Neural progenitor cell (in vitro differentiated cells): ENCODE measurements at regions not wholly inside any gene's neighbourhood (a gene's known extent, or its start where the extent isn't known, plus 50 kb on each side); places are given as distances from the start of the nearest gene placed in this dataset.

Experiments
- DNase-seq: peaks from one replicate; pipeline ENCODE4 v3.0.0-alpha.2; 2016; ENCODE audit warnings: low spot score
- H2AFZ ChIP-seq: fragments of 200-600 bp; sonication (generic); replicated peaks from 2 replicates; pipeline ENCODE4 v1.6.1; 2016; ENCODE audit warnings: antibody characterized with exemption
- H3F3A ChIP-seq: fragments of 200-600 bp; sonication (generic); 2 replicates; pipeline ENCODE4 v1.6.1; 2016; ENCODE audit warnings: antibody characterized with exemption, low read depth
- H3K27ac ChIP-seq: fragments of 200-600 bp; sonication (generic); 2 replicates; pipeline ENCODE4 v1.5.1; 2016; ENCODE audit warnings: mild to moderate bottlenecking
- H3K27me3 ChIP-seq: fragments of 200-600 bp; sonication (generic); 2 replicates; pipeline ENCODE4 v1.6.1; 2016; ENCODE audit warnings: mild to moderate bottlenecking, moderate library complexity
- H3K36me3 ChIP-seq: fragments of 200-600 bp; sonication (generic); 2 replicates; pipeline ENCODE4 v1.5.1; 2016
- H3K4me1 ChIP-seq: fragments of 200-600 bp; sonication (generic); 2 replicates; pipeline ENCODE4 v1.6.1; 2016; ENCODE audit warnings: mixed run types
- H3K4me2 ChIP-seq: fragments of 200-600 bp; sonication (generic); 2 replicates; pipeline ENCODE4 v1.6.1; 2016
- H3K4me3 ChIP-seq: fragments of 200-600 bp; sonication (generic); 2 replicates; pipeline ENCODE4 v1.5.1; 2016
- H3K79me2 ChIP-seq: fragments of 200-600 bp; sonication (generic); 2 replicates; pipeline ENCODE4 v1.6.1; 2016; ENCODE audit warnings: low read depth
- H3K9ac ChIP-seq: fragments of 200-600 bp; sonication (generic); 2 replicates; pipeline ENCODE4 v1.6.1; 2016
- H3K9me3 ChIP-seq: fragments of 200-600 bp; sonication (generic); 2 replicates; pipeline ENCODE4 v1.5.1; 2016; ENCODE audit warnings: low read depth
- H4K20me1 ChIP-seq: fragments of 200-600 bp; sonication (generic); 2 replicates; pipeline ENCODE4 v1.6.1; 2016; ENCODE audit warnings: low read depth
- H3K27ac Mint-ChIP-seq: 3 replicates; pipeline ENCODE4 v1.8.0; 2021; ENCODE audit warnings: mixed read lengths
- H3K27me3 Mint-ChIP-seq: 2 replicates; pipeline ENCODE4 v1.8.0; 2022; ENCODE audit warnings: low read depth, mild to moderate bottlenecking, inconsistent platforms, moderate library complexity, mixed read lengths; ENCODE audit not compliant: insufficient read depth
- H3K36me3 Mint-ChIP-seq: 3 replicates; pipeline ENCODE4 v1.8.0; 2021; ENCODE audit warnings: mixed read lengths
- H3K4me1 Mint-ChIP-seq: 3 replicates; pipeline ENCODE4 v1.8.0; 2021; ENCODE audit warnings: mixed read lengths
- H3K4me3 Mint-ChIP-seq: 3 replicates; pipeline ENCODE4 v1.8.0; 2021; ENCODE audit warnings: mild to moderate bottlenecking, moderate library complexity, mixed read lengths
- H3K9me3 Mint-ChIP-seq: 3 replicates; pipeline ENCODE4 v1.8.0; 2020; ENCODE audit warnings: mixed read lengths
- CTCF ChIP-seq: fragments of 200-600 bp; sonication (generic); IDR thresholded peaks from 2 replicates; pipeline ENCODE4 v1.5.1; 2017; ENCODE audit warnings: antibody characterized with exemption, mild to moderate bottlenecking
- EZH2 ChIP-seq: fragments of 200-600 bp; sonication (generic); IDR thresholded peaks from 2 replicates; pipeline ENCODE4 v1.6.1; 2017; ENCODE audit warnings: antibody characterized with exemption, mild to moderate bottlenecking, moderate library complexity
- EZH2phosphoT487 ChIP-seq: fragments of 200-600 bp; sonication (generic); IDR thresholded peaks from 2 replicates; pipeline ENCODE4 v1.6.1; 2017; ENCODE audit warnings: antibody characterized with exemption

- Mint-ChIP-seq H3K27me3 (peaks cover 4% of the 10 kb centered on the region), H3K36me3 (no peaks in the 10 kb centered on the region), H3K4me1 (no peaks in the 10 kb centered on the region), H3K4me3 (no peak overlapping the region), H3K27ac (no peak overlapping the region), H3K9me3 (no peaks in the 10 kb centered on the region)
- H3K4me1 ChIP-seq: no peaks in the 10 kb centered on the region
- no peak for DNase-seq
- no peak overlapping the region for H3K9ac ChIP-seq
- H3K36me3 ChIP-seq: no peaks in the 10 kb centered on the region
- H4K20me1 ChIP-seq: no peaks in the 10 kb centered on the region
- no peak overlapping the region for H3K27ac ChIP-seq
- no peaks in the 10 kb centered on the region for H3K27me3 ChIP-seq
- H3K4me2 ChIP-seq: no peak overlapping the region
- no peak for TF ChIP-seq CTCF
- no peak for TF ChIP-seq EZH2phosphoT487
- no peak for TF ChIP-seq EZH2
- no peak overlapping the region for H2AFZ ChIP-seq
- no peak overlapping the region for H3K4me3 ChIP-seq
- H3K9me3 ChIP-seq: no peaks in the 10 kb centered on the region
- H3K79me2 ChIP-seq: no peaks in the 10 kb centered on the region
- H3F3A ChIP-seq: no peaks in the 10 kb centered on the region
Measured at GRCh38 chr16:64845071-64845470, 276.8 kb downstream of the CDH11 start.

GRCh38 chr16:64841482-64841881, 280.4 kb downstream of the CDH11 start:
- Mint-ChIP-seq H3K36me3 (no peaks in the 10 kb centered on the region), H3K4me3 (no peak overlapping the region), H3K27ac (no peak overlapping the region), H3K9me3 (no peaks in the 10 kb centered on the region), H3K4me1 (no peaks in the 10 kb centered on the region), H3K27me3 (peaks cover 6% of the 10 kb centered on the region)
- H3K4me1 ChIP-seq: no peaks in the 10 kb centered on the region
- H4K20me1 ChIP-seq: no peaks in the 10 kb centered on the region
- TF ChIP-seq EZH2 (no peak), CTCF (no peak), EZH2phosphoT487 (no peak)
- H3K27me3 ChIP-seq: no peaks in the 10 kb centered on the region
- H3K36me3 ChIP-seq: no peaks in the 10 kb centered on the region
- no peaks in the 10 kb centered on the region for H3F3A ChIP-seq
- H3K27ac ChIP-seq: no peak overlapping the region
- no peak overlapping the region for H3K4me2 ChIP-seq
- no peaks in the 10 kb centered on the region for H3K9me3 ChIP-seq
- no peak overlapping the region for H2AFZ ChIP-seq
- no peak overlapping the region for H3K9ac ChIP-seq
- no peak overlapping the region for H3K4me3 ChIP-seq
- no peaks in the 10 kb centered on the region for H3K79me2 ChIP-seq
- DNase-seq: no peak

- H3K4me2 ChIP-seq: no peak overlapping the region
- H3K4me3 ChIP-seq: no peak overlapping the region
- Mint-ChIP-seq H3K4me1 (no peaks in the 10 kb centered on the region), H3K27ac (no peak overlapping the region), H3K9me3 (no peaks in the 10 kb centered on the region), H3K36me3 (no peaks in the 10 kb centered on the region), H3K4me3 (no peak overlapping the region), H3K27me3 (peaks cover 8% of the 10 kb centered on the region)
- no peaks in the 10 kb centered on the region for H3K79me2 ChIP-seq
- no peaks in the 10 kb centered on the region for H3F3A ChIP-seq
- H3K36me3 ChIP-seq: no peaks in the 10 kb centered on the region
- no peaks in the 10 kb centered on the region for H3K27me3 ChIP-seq
- no peak overlapping the region for H3K9ac ChIP-seq
- H3K4me1 ChIP-seq: no peaks in the 10 kb centered on the region
- no peaks in the 10 kb centered on the region for H4K20me1 ChIP-seq
- no peak for DNase-seq
- H3K27ac ChIP-seq: no peak overlapping the region
- H3K9me3 ChIP-seq: no peaks in the 10 kb centered on the region
- TF ChIP-seq EZH2 (no peak), EZH2phosphoT487 (no peak), CTCF (no peak)
- no peak overlapping the region for H2AFZ ChIP-seq
Measured at GRCh38 chr16:64841071-64841470, 280.8 kb downstream of the CDH11 start.

GRCh38 chr16:64830653-64831052, 291.2 kb downstream of the CDH11 start:
- Histone ChIP-seq H3K27me3 (no peaks in the 10 kb centered on the region), H4K20me1 (no peaks in the 10 kb centered on the region), H3K4me2 (no peak overlapping the region), H3K79me2 (no peaks in the 10 kb centered on the region), H3K9me3 (no peaks in the 10 kb centered on the region), H3K4me1 (peaks cover 5% of the 10 kb centered on the region), H3K36me3 (no peaks in the 10 kb centered on the region), H3K4me3 (no peak overlapping the region), H3F3A (no peaks in the 10 kb centered on the region), H3K27ac (no peak overlapping the region), H3K9ac (no peak overlapping the region), H2AFZ (no peak overlapping the region)
- no peak overlapping the region for H3K4me3 Mint-ChIP-seq
- no peak for TF ChIP-seq EZH2
- no peak for TF ChIP-seq EZH2phosphoT487
- TF ChIP-seq CTCF: no peak
- peaks cover 3% of the 10 kb centered on the region for H3K4me1 Mint-ChIP-seq
- H3K27ac Mint-ChIP-seq: no peak overlapping the region
- H3K9me3 Mint-ChIP-seq: peaks cover 16% of the 10 kb centered on the region
- H3K36me3 Mint-ChIP-seq: no peaks in the 10 kb centered on the region
- DNase-seq: no peak
- peaks cover 3% of the 10 kb centered on the region for H3K27me3 Mint-ChIP-seq
